Activated CD4-positive, alpha-beta T cell treated with anti-CD3 and anti-CD28 coated beads, Interleukin-2, Interleukin-6, amounts not matched to agents 100 ng/mL and 50 ng/mL, durations not matched to agents 16 hours and 8 hours (primary cell): ENCODE measurements at regions not wholly inside any gene's neighbourhood (a gene's known extent, or its start where the extent isn't known, plus 50 kb on each side); places are given as distances from the start of the nearest gene placed in this dataset.
A peak's percentile ranks its signal among the peaks of the same experiment; 100 is the strongest.

Experiments used
- DNase-seq: peaks from one replicate; pipeline ENCODE4 v3.0.0-alpha.2; 2020

DNA sequence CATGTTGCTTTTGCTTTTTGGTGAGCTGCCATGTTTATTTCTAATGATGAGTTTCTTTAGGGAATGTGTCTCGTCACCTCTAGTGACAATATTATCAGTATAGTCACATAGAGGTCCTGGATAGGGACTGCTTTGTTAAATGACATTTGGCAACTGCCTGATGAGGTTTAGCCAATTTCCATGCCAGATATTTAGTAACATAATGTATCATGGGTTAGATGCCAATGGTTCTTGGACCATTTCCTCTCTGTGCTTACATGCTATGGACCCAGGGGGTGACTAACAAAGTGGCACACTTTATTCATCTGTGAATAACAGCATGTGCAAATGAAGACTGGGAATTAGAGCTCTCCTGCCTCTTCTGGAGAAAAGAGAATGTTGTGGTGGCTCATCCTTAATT, 56.2 kb upstream of the RAB27B start:
- DNase-seq: no peak

DNA sequence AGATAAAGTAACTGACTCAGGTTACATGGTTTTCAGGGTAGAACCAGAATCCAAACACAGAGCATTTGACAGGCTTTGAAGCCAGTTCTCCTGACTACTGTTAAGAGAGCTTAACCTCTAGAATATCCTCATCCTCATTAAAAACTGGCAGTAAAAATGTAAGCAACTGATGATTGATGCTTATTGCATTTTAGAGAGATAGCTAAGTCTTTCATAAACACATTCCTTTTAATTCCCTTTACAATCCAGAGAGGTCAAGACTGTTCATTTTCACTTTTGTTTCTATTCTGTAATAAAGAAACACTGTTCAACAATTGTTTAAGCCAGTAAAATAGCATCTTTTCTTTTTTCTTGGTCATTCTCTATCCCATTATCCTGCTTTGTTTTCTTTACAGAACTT, 53.9 kb upstream of the RAB27B start:
- DNase-seq: no peak

DNA sequence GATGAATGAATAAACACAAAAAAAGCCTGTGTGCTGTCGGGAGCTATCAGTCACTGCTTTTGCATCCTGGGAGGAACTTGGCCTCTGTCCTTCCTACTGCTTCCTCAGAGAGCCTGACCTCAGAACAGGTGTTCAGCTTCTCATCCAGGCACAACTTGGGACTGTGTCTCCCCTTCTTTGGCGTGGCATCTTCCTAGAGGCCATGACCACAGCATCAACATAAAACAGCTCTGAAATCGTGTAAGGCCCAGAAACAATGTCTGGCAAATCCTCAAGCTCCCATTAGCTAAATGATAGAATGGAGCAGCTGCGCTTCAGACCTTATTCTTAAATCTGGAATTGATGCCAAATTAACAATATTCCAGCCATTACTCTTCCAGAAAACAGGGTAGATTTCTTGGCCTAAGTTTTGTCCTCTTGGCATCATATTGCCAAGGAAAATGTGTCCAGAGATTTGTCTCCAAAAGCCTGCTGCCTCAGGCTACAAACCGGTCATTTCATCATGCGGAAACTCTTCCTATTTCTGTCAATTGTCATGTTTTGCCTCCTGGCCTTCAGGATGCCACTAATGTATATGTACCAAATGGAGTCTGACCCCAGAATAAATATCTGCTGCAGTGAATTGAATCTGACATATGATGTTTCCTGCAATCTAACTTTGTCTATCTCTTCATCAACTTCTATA, 53.2 kb upstream of the RAB27B start:
- no peak for DNase-seq

DNA sequence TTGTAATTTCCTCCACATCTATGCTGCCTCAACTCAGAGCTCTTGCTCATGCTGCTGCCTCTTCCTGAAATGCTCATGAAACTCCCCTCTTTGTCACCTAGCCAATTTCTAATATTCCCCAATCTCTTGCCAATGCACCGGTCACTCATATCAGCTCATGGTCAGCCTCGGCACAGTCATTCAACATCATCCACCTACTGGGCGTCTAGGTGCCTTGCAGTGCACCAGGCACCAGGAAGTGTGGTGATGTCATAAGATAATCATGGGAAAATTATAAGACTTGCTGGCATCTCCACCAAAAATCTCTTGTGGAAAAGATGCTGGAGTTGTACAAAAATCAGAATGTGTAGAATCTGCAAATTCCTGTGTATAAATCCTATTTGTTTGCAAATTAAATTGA, 52.6 kb upstream of the RAB27B start:
- DNase-seq: no peak

DNA sequence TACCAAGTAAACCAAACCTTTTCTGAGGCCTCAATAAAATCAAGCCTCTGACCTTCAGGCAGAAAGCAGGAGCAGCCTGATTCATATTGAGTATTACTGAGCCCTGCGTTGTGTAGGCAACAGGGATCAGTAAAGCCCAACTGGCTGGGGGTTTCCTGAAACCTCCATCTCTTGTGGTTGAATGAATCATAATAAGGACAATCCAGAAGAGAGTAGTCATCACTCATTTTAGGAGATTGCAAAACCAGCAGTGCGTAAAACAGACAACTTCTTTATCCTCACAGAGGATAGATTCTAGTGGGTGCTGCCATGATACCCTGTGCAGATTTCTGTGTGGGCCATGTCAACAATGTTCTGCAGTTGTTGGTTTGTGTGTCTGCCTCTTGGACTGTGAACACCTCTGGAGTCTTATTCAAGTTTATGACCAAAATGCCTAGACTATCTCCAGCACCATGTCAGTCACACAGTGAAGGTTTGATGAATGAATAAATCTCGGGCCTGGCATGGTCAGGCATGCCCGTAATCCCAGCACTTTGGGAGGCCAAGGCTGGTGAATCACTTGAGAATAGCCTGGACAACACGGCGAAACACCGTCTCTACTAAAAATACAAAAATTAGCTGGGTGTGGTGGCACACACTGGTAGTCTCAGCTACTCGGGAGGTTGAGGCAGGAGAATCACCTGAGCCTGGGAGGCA, 51.8 kb upstream of the RAB27B start:
- DNase-seq: peak; percentile 75

DNA sequence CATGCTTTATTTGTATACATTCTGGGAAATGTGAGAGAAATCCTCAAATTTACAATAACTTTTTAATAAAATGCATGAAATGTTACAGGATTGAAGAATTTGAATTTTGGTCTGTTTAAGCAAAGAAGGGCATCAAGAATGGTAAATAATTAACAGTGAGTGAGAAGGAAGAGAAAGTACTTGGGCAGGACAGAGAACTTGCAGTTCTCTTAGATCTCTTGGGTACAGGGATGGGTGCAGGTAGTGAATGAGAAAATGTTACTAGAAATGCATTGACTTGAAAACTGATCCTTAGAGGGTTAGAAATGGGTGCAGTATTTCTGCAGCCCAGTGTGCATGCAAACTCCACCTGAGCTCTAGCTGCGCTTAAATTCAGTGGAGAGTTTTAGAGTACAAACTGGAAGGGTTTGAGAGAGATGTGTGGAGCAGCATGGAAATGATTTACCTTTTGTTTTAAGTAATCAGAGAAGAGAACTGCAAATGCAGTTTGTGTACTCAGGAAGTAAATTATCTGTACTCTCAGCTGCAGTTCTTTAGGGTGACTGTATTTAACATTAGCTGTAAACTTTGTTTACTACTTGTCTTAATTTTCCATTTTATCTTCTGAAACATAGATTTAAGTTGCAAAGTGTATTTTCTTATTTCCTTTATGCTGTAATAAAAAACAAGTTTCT, 51.0 kb upstream of the RAB27B start:
- DNase-seq: no peak

DNA sequence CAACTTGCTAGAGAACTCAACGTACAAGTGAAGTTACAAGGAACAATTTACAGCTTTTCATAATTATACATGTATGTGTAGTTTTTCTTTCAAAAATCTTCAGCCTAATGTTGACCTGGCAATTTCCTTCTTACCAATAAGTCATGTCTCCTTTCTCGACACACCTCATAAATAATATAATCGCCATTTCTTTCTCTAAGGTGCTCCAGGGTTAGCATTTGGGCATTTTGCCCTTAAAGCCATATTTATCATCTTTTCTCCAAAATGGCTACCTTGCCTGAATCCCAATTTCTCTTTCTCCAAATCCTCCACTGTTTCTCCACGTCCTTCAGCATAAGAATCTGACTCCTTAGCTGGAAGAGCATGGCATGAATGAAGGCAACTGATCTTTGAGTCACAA, 50.3 kb upstream of the RAB27B start:
- no peak for DNase-seq
